Stomach (tissue), 8 donors: ENCODE measurements at regions not wholly inside any gene's neighbourhood (a gene's known extent, or its start where the extent isn't known, plus 50 kb on each side); places are given as distances from the start of the nearest gene placed in this dataset.

Experiments
- DNase-seq, 2 donors: peaks; one replicate each; pipeline versions ENCODE4 v3.0.0 to v3.0.0-alpha.2; 2013 to 2019
- H3K27ac ChIP-seq, 5 donors: fragments of 200-600 bp in 4 of 5; sonication (generic) in 4 of 5; one replicate each; pipeline ENCODE4 v1.5.1; 2013 to 2019; ENCODE audit warnings: mild to moderate bottlenecking in 1 of 5, moderate library complexity in 1 of 5
- H3K27me3 ChIP-seq, 3 donors: fragments of 200-600 bp; sonication (generic); one replicate each; pipeline ENCODE4 v1.5.1; 2017 to 2019; ENCODE audit warnings: mixed run types in 1 of 3
- H3K36me3 ChIP-seq, 4 donors: fragments of 200-600 bp; sonication (generic); 1 replicate in 3 of 4; 2 replicates in 1 of 4; pipeline ENCODE4 v1.5.1; 2016 to 2019
- H3K4me1 ChIP-seq, 4 donors: fragments of 200-600 bp; sonication (generic); one replicate each; pipeline ENCODE4 v1.5.1; 2016 to 2019
- H3K4me3 ChIP-seq, 4 donors: fragments of 200-600 bp; sonication (generic) in 3 of 4; one replicate each; pipeline ENCODE4 v1.5.1; 2016 to 2019; ENCODE audit warnings: mild to moderate bottlenecking in 1 of 4
- H3K9me3 ChIP-seq, 4 donors: fragments of 200-600 bp; sonication (generic); one replicate each; pipeline ENCODE4 v1.5.1; 2016 to 2019
- EP300 ChIP-seq: sonication (generic); formaldehyde crosslinking; IDR thresholded peaks from one replicate; pipeline ENCODE4 v1.6.1; 2017; ENCODE audit warnings: antibody characterized with exemption
- POLR2A ChIP-seq, 4 donors: fragments of 450-650 bp; IDR thresholded peaks; one replicate each; pipeline ENCODE4 v1.6.1; 2016; ENCODE audit warnings: antibody characterized with exemption in 4 of 4, control low read depth in 2 of 4, mild to moderate bottlenecking in 1 of 4, moderate library complexity in 1 of 4
- POLR2AphosphoS5 ChIP-seq, 3 donors: sonication (generic); formaldehyde crosslinking; IDR thresholded peaks; one replicate each; pipeline ENCODE4 v1.6.1; 2016; ENCODE audit warnings: antibody characterized with exemption in 3 of 3
- WGBS, 5 donors: extraction: QIAGEN DNeasy Blood & Tissue Kit in 3 of 5; methylation state at CpG; one replicate each; pipeline versions ENCODE4 v1.1.5 to v1.1.7; 2013 to 2018; 5-methylcytosine and 5-hydroxymethylcytosine counted together
- intact Hi-C: fragments of 100-400 bp; cut with DNase I; formaldehyde crosslinking; loops from one replicate; pipeline ENCODE4 v1.15.1; 2023; ENCODE audit warnings: low total_unique reads
- TF ChIP-seq, protein P1 (sequence below), 7 experiments: fragments of 450-650 bp in 4 of 7; fragments of 200-600 bp in 3 of 7; sonication (generic) in 3 of 7; IDR thresholded peaks; one replicate each; pipeline ENCODE4 v1.5.1; 2016 to 2019; ENCODE audit warnings: antibody characterized with exemption in 7 of 7, control low read depth in 2 of 7, mild to moderate bottlenecking in 1 of 7
- donor health status: healthy with polysubstance abuse.
- donor health status: Bipolar disorder and iron deficiency.
- donor health status: healthy.

DNA sequence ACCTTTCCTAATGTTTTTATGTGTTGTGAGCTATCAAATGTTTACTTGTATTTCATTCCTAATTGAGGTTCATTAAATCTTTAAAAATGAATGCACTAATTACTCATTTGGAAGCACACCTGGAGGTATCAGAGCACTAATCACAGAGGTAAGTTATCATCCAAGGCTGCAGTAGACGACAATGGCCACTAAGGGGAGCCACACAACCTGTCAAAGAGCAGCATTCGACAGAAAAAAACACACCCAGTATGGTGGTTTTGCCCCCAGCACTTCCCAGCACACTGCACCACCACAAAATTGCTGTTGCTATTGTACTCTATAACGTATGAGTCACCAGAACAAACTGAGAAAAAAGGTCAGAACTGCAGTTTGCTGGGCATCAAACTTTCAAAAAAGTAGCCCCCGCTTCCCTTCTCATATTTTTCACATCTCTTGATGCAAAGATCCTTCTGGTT is 205.9 kb upstream of the IGF1R start:
- TF ChIP-seq POLR2AphosphoS5 (IDR thresholded peaks at IDR 0.05): no peak
- TF ChIP-seq, protein P1, sequence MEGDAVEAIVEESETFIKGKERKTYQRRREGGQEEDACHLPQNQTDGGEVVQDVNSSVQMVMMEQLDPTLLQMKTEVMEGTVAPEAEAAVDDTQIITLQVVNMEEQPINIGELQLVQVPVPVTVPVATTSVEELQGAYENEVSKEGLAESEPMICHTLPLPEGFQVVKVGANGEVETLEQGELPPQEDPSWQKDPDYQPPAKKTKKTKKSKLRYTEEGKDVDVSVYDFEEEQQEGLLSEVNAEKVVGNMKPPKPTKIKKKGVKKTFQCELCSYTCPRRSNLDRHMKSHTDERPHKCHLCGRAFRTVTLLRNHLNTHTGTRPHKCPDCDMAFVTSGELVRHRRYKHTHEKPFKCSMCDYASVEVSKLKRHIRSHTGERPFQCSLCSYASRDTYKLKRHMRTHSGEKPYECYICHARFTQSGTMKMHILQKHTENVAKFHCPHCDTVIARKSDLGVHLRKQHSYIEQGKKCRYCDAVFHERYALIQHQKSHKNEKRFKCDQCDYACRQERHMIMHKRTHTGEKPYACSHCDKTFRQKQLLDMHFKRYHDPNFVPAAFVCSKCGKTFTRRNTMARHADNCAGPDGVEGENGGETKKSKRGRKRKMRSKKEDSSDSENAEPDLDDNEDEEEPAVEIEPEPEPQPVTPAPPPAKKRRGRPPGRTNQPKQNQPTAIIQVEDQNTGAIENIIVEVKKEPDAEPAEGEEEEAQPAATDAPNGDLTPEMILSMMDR (IDR thresholded peaks at IDR 0.05): peak in 5 of 7 experiments; percentile 53 to 80 (median 72)
- intact Hi-C loops: loop anchor here (10.0 kb wide), 1 partner anchor 632 kb away; no protein-coding TSS in a partner anchor
- Histone ChIP-seq H3K27ac (no peak overlapping the region), H3K36me3 (no peaks in the 10 kb centered on the region), H3K9me3 (no peaks in the 10 kb centered on the region), H3K27me3 (peaks cover 0 to 30% (median 0%) of the 10 kb centered on the region in 3 donors), H3K4me3 (no peak overlapping the region), H3K4me1 (peaks cover 0 to 5% (median 2%) of the 10 kb centered on the region in 4 donors)
- peak; percentile 60 to 83 for DNase-seq
- 17 to 26% (median 21%) methylated on average over 4 of the region's 4 CpGs for WGBS, 5 donors

DNA sequence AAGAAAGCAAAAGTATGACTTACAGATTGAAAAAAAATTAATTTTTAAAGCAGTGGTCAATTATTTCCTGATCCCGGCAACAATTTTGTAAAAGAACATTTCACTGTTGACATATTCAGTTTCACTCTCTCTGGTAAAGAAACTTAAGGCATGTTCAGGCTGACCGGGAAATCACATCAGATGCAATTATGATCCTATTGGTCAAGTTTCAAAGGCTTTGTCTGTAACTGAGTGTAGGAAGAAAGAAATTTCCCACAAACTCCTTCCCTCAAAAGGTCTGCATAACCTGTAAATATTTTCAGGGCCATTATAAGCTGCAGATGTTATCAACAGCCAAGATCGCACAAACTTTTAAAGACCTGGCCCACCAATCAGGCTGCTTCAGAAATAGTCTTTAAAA is 205.4 kb upstream of the IGF1R start:
- intact Hi-C loops: loop anchor here (10.0 kb wide), 1 partner anchor 632 kb away; no protein-coding TSS in a partner anchor
- Histone ChIP-seq H3K9me3 (no peaks in the 10 kb centered on the region), H3K4me3 (no peak overlapping the region), H3K27me3 (peaks cover 0 to 30% (median 0%) of the 10 kb centered on the region in 3 donors), H3K4me1 (peaks cover 0 to 5% (median 2%) of the 10 kb centered on the region in 4 donors), H3K27ac (no peak overlapping the region), H3K36me3 (no peaks in the 10 kb centered on the region)
- no peak for DNase-seq
- TF ChIP-seq, protein P1 (IDR thresholded peaks at IDR 0.05): no peak
- TF ChIP-seq POLR2AphosphoS5 (IDR thresholded peaks at IDR 0.05) (no peak), POLR2A (IDR thresholded peaks at IDR 0.05) (no peak), EP300 (no peak)
- WGBS, 5 donors: 29 to 48% (median 36%) methylated on average over 3 of the region's 3 CpGs

DNA sequence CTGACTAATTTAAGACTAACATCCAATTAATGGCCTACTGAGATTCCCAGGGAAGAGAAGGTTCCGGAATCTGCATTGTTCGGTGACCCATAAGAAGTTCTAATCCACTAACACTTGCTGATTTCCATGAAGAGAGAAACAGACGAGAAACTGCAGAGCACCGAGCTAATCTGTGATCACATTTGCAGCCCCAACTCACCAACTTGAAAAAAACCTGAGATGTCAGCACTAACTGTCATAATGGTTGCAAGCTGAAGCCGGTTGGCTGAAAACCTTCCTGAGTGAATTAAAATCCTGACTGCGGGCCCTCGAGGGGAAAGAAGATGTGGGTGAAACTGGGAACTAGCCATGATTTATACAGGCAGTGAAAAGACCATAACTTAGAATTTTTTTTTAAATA is 204.8 kb upstream of the IGF1R start:
- WGBS, 5 donors: 70 to 84% (median 80%) methylated on average over 7 of the region's 7 CpGs
- H3K4me3 ChIP-seq: no peak overlapping the region
- H3K36me3 ChIP-seq: no peaks in the 10 kb centered on the region
- no peak for DNase-seq
- TF ChIP-seq POLR2AphosphoS5 (IDR thresholded peaks at IDR 0.05) (no peak), EP300 (no peak), POLR2A (IDR thresholded peaks at IDR 0.05) (no peak)
- TF ChIP-seq, protein P1 (IDR thresholded peaks at IDR 0.05): no peak
- H3K27ac ChIP-seq: no peak overlapping the region
- no peaks in the 10 kb centered on the region for H3K9me3 ChIP-seq
- intact Hi-C loops: loop anchor here (10.0 kb wide), 1 partner anchor 631 kb away; no protein-coding TSS in a partner anchor
- H3K4me1 ChIP-seq: peaks cover 0 to 5% (median 2%) of the 10 kb centered on the region in 4 donors
- H3K27me3 ChIP-seq: peaks cover 0 to 30% (median 0%) of the 10 kb centered on the region in 3 donors

- TF ChIP-seq EP300 (no peak), POLR2AphosphoS5 (IDR thresholded peaks at IDR 0.05) (no peak), POLR2A (IDR thresholded peaks at IDR 0.05) (no peak)
- TF ChIP-seq, protein P1 (IDR thresholded peaks at IDR 0.05): no peak
- DNase-seq: no peak
- Histone ChIP-seq H3K4me3 (no peak overlapping the region), H3K4me1 (peaks cover 0 to 5% (median 2%) of the 10 kb centered on the region in 4 donors), H3K9me3 (no peaks in the 10 kb centered on the region), H3K27ac (no peak overlapping the region), H3K36me3 (no peaks in the 10 kb centered on the region), H3K27me3 (peaks cover 0 to 30% (median 0%) of the 10 kb centered on the region in 3 donors)
- 54 to 60% (median 59%) methylated on average over 9 of the region's 9 CpGs for WGBS, 5 donors
- intact Hi-C loops: loop anchor here (10.0 kb wide), 1 partner anchor 631 kb away; no protein-coding TSS in a partner anchor
These were observed 204.2 kb upstream of the IGF1R start for GRCh38 chr15:98444138-98444537.
